SK-N-MC (cell line): ENCODE measurements at regions not wholly inside any gene's neighbourhood (a gene's known extent, or its start where the extent isn't known, plus 50 kb on each side); places are given as distances from the start of the nearest gene placed in this dataset.

Experiments
- EZH2 ChIP-seq: fragments of 200-600 bp; sonication (generic); IDR thresholded peaks from one replicate; pipeline ENCODE4 v1.6.1; 2017; ENCODE audit warnings: antibody characterized with exemption
- FOXP2 ChIP-seq: optimal IDR thresholded peaks from 2 replicates; pipeline ENCODE3; 2011; ENCODE audit warnings: mild to moderate bottlenecking, moderate library complexity; ENCODE audit not compliant: insufficient read depth; ENCODE audit errors: extremely low read length, control extremely low read depth
- POLR2AphosphoS5 ChIP-seq: IDR thresholded peaks from 2 replicates; pipeline ENCODE4 v1.6.1; 2012; ENCODE audit warnings: mild to moderate bottlenecking, low read depth, low read length, borderline replicate concordance

DNA sequence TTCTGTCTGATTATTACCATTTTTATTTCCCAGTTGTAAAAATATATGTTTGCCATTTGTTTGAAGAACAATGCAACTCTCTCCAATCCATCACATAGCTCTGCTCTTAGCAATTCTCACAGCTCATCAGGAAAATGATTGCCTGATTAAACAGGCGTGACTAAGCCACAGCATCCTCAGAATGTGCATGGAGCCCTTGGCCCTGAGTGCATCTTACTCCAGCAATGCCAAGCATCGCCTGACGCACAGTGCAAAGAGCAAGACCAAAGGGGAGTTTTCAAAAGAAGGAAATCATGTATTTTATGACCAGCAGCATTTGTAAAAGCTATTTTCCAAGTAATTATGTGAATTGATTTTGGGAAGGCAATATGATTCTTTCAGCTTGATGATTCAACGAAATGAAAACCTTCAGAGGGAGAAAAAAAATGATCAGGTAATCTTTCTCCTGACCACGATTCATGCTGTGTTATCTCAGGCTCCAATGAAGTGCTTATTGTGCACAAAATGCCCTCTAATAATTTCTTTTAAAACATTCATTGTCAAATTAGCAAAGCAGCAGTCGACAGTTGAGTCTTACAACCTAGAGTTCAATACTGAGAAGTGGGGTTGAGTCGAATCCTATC is 138.0 kb upstream of the FAM9B start:
- TF ChIP-seq POLR2AphosphoS5 (no peak), EZH2 (no peak), FOXP2 (no peak)
